HG02610 (cell line): ENCODE measurements at regions not wholly inside any gene's neighbourhood (a gene's known extent, or its start where the extent isn't known, plus 50 kb on each side); places are given as distances from the start of the nearest gene placed in this dataset.

Source experiments
- ATAC-seq: cut with Tn5 transposase; IDR thresholded peaks from one replicate; pipeline ENCODE4 v1.9.1; 2021; ENCODE audit warnings: mild to moderate bottlenecking, moderate library complexity; ENCODE audit not compliant: unreplicated experiment

- ATAC-seq: no peak
These were observed 61.0 kb upstream of the DAPK1 start for GRCh38 chr9:87436716-87437115.

- ATAC-seq: no peak
These were observed 59.7 kb upstream of the DAPK1 start for GRCh38 chr9:87437966-87438365.

GRCh38 chr9:87441251-87441650 lies 56.4 kb upstream of the DAPK1 start:
- no peak for ATAC-seq

GRCh38 chr9:87442451-87442850 lies 55.2 kb upstream of the DAPK1 start:
- no peak for ATAC-seq

DNA sequence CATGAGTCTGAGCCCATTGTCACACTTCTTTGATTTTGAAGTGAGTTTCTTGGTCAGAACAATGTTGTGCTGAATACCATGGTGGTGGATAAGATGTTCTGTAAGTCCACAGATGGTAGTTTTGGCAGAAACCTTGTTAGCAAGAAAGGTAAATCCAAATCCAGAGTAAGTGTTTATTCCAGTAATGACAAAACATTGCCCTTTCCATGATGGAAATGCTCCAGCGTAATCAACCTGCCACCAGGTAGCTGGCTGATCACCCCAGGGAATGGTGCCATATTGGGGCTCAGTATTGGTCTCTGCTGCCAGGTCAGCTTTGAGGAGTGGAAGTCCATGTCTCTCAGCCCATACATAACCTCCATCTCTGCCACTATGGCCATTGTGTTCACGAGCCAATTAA lies 54.7 kb upstream of the DAPK1 start:
- no peak for ATAC-seq

DNA sequence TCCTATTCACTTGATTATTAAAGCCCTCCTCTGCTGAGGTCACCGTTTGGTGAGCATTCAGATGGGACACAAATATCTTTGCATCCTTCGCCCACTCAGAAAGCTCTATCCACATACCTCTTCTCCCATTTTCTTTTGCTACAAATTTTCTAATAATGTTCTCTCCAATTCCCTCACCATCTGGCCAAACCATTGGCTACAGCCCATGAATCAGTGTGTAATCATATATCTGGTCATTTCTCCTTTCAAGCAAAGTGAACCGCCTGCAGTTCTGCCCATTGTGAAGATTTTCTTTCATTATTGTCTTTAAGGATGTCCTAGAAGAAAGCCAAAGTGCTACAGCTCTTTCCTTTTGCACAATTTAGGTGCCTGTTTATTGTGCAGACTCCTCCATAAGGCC lies 54.2 kb upstream of the DAPK1 start:
- ATAC-seq: no peak

DNA sequence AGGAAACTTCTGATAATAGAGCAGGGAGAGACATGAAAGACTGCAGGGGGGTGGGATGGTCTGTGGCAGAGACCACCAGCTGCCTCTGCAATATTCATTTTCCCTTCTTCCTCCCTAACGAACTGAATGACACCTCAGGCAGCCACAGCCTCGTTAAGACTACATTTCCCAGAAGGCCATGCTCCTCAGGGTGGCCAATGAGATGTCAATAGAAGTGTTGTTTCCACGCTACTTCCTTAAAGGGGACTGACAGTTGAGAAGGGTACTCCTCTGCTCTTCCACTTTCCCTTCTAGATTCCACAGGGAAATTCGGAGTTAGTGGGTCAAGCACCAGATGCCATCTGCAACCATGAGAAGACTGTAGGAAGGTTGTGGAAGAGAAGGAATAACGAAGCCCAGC lies 52.0 kb upstream of the DAPK1 start:
- peak; percentile 77 for ATAC-seq

GRCh38 chr9:87446527-87446926 lies 51.1 kb upstream of the DAPK1 start:
- no peak for ATAC-seq

DNA sequence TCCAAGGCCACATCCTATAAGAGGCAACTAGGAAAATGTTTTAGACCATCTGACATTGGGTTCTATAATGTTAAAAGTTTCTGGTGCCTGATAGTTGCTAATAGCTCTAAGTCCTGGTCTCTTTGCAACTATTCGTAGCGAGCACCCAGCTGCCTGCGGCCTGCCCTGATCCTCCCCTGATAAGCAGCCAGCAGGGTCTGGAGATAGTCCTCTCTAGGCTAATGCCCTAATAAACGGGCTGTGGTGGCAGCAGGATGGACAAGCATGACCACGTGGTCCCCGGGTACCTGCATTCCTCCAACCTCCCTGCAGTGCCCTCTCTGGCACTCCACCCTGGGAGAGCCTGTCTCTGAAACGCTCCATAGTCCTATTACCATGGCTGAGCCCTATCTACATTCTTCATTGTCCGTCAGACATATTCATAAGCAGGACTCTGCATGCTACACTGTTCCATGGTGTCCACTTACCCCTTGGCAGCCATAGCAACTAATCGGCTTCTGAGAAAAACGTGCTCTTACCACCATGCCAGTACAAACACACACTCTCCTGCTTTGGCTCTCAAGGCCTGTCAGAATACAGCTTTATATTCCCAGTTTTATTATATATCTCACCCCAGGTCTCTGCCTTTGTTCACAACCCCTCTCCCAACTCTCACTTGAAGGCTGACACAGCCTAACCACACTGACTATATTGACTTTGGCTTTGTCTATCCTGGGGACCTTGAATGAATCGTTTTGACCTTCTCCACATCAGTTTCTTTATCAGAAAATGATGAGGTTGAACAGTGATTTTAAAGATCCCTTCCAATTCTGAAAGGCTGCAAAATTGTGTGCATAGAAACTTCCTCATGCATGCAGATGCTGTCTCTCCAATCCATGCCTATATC lies 49.9 kb upstream of the DAPK1 start:
- no peak for ATAC-seq
